MV-4-11 (cell line): ENCODE measurements at regions not wholly inside any gene's neighbourhood (a gene's known extent, or its start where the extent isn't known, plus 50 kb on each side); places are given as distances from the start of the nearest gene placed in this dataset.
"Not testable (repeated sequence)": the region's sequence is repeated elsewhere in the genome, so short reads cannot be mapped to it uniquely, and the experiment has no call there.

ENCODE experiments used
- DNase-seq: peaks from one replicate; lab custom pipeline; 2025; lab: John Stamatoyannopoulos, UW

DNA sequence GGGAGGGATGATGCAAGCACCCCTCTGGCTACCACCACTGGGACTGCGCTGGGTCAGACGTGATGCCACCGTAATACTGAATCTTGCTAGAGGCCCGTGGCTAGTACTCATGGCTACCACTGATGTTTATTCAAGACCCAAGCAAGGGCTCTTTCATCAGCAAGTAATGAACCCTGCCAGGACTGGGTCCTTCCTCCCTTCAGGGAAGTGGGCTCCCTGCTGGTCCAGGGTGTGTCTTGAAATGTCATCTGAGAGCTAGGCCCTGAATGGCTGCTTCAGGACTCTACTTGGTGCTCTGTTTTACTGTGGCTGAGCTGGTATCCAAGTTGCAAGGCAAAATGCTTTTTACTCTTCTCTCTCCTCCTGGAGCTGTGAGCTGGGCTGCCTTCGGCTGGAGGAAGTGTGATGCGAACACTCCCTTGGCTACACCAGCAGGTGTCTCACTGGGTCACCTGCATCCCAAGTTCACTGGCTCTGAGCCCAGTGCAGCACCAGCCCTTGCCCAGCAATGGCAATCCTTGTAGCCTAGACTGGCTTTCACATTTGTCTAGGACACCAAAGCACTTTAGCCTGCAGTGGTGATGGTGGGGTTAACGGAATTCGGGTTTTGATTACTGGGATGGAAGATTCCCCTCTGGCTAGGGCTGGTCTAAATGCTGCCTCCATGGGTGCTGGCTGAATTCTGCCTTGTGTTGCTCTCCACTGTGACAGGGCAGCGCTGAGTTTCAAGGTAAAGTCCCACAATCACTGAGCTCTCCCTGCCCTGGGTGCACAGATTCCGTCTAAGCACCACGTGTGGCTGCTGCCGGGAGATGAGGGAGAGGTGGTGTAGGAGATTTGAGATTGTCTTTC lies 98.6 kb downstream of the USP22 start:
- DNase-seq, result no peak

DNA sequence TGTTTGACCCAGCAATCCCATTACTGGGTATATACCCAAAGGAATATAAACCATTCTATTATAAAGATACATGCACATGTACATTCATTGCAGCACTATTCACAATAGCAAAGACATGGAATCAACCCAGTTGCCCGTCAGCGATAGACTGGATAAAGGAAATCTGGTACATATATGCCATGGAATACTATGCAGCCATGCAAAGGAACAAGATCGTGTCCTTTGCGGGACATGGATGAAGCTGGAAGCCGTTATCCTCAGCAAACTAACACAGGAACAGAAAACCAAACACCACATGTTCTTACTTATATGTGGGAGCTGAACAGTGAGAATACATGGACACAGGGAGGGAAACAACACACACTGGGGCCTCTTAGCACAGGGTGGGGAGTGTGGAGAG lies 95.1 kb downstream of the USP22 start:
- not testable (repeated sequence) for DNase-seq

- DNase-seq, result no peak
Measured at GRCh38 chr17:20948984-20949777, 93.6 kb downstream of the USP22 start.
